GM12878 (cell line): ENCODE measurements at regions not wholly inside any gene's neighbourhood (a gene's known extent, or its start where the extent isn't known, plus 50 kb on each side); places are given as distances from the start of the nearest gene placed in this dataset.

Experiments
- ATAC-seq: fragments of 200-7000 bp; cut with Tn5 transposase; 3 replicates; pipeline ENCODE4 v1.9.1; 2020; ENCODE audit warnings: mild to moderate bottlenecking, moderate library complexity
- BruUV-seq: library from RNA; stranded (reverse); fragments of 400-500 nt; replicated peaks from 2 replicates; lab custom pipeline; 2021; lab: Mats Ljungman, UMichigan
- CTCF ChIA-PET: fragments of 300-600 bp; sonication (Branson Sonifier 250); formaldehyde crosslinking; extraction: SDS; loops from one replicate; lab custom pipeline; 2021; ENCODE audit warnings: inconsistent platforms; lab: Yijun Ruan, JAX
- POLR2A ChIA-PET: fragments of 350-600 bp; formaldehyde crosslinking; extraction: SDS; loops from one replicate; lab custom pipeline; 2021; ENCODE audit warnings: inconsistent platforms; lab: Charles Lee
- RAD21 ChIA-PET: fragments of 300-600 bp; sonication (Branson Sonifier 250); formaldehyde crosslinking; loops from one replicate; lab custom pipeline; 2023; ENCODE audit warnings: antibody characterized with exemption; ENCODE audit not compliant: unreplicated experiment; lab: Charles Lee
- SMC1A ChIA-PET: fragments of 300-600 bp; sonication (Branson Sonifier 250); formaldehyde crosslinking; loops from one replicate; lab custom pipeline; 2023; ENCODE audit not compliant: unreplicated experiment, uncharacterized antibody; lab: Charles Lee
- DNase-seq: peaks from one replicate; pipeline ENCODE4 v3.0.0-alpha.2; 2011; ENCODE audit warnings: low read depth, low spot score
- FAIRE-seq: peaks from 3 replicates; lab custom pipeline; 2011; peaks lifted over from hg19 to GRCh38; lab: Jason Lieb, UNC
- H2AFZ ChIP-seq: 2 replicates; pipeline ENCODE4 v1.6.0; 2011; ENCODE audit warnings: low read depth, low read length, control low read depth; ENCODE audit not compliant: control insufficient read depth
- H3K27ac ChIP-seq: 2 replicates; pipeline ENCODE4 v1.5.1; 2011; ENCODE audit warnings: control low read depth; ENCODE audit not compliant: control insufficient read depth, insufficient read depth
- H3K27me3 ChIP-seq, 2 experiments: replicated peaks in 1 of 2; 2 replicates each; pipeline versions ENCODE4 v1.6.0 to v1.6.1; 2011; ENCODE audit warnings: low read length in 1 of 2; ENCODE audit not compliant: control insufficient read depth in 2 of 2, insufficient read depth in 2 of 2
- H3K36me3 ChIP-seq, 2 experiments: 2 replicates each; pipeline ENCODE4 v1.5.1; 2011; ENCODE audit warnings: low read length in 1 of 2; ENCODE audit not compliant: control insufficient read depth in 2 of 2, insufficient read depth in 2 of 2
- H3K4me1 ChIP-seq: 2 replicates; pipeline ENCODE4 v1.6.1; 2011; ENCODE audit warnings: mild to moderate bottlenecking, low read length, moderate library complexity, mixed read lengths; ENCODE audit not compliant: control insufficient read depth, insufficient read depth
- H3K4me2 ChIP-seq: 2 replicates; pipeline ENCODE4 v1.6.0; 2011; ENCODE audit warnings: control low read depth; ENCODE audit not compliant: control insufficient read depth, insufficient read depth
- H3K4me3 ChIP-seq: fragments of 200-600 bp; sonication (generic); 2 replicates; pipeline ENCODE4 v1.5.1; 2016
- H3K79me2 ChIP-seq: 2 replicates; pipeline ENCODE4 v1.6.0; 2011; ENCODE audit warnings: low read length; ENCODE audit not compliant: control insufficient read depth, insufficient read depth
- H3K9ac ChIP-seq: 2 replicates; pipeline ENCODE4 v1.8.0; 2011; ENCODE audit warnings: low read length, control low read depth, mixed read lengths; ENCODE audit not compliant: control insufficient read depth, insufficient read depth
- H3K9me3 ChIP-seq: replicated peaks from 3 replicates; pipeline ENCODE4 v1.5.1; 2011; ENCODE audit warnings: mild to moderate bottlenecking, low read length; ENCODE audit not compliant: control insufficient read depth, insufficient read depth
- H4K20me1 ChIP-seq: 2 replicates; pipeline ENCODE4 v1.6.0; 2011; ENCODE audit not compliant: control insufficient read depth, insufficient read depth
- CBX5 ChIP-seq: sonication (generic); IDR thresholded peaks from 2 replicates; pipeline ENCODE4 v1.6.1; 2016; ENCODE audit warnings: low read depth, moderate library complexity, mild to moderate bottlenecking, inconsistent platforms
- CHD1 ChIP-seq: IDR thresholded peaks from 2 replicates; pipeline ENCODE4 v1.6.1; 2012; ENCODE audit warnings: low read depth, low read length, improper control_type of control experiment
- ETV6 ChIP-seq, 2 experiments: fragments of 450-650 bp in 1 of 2; IDR thresholded peaks in 1 of 2; conservative IDR thresholded peaks in 1 of 2; 2 replicates each; pipeline ENCODE4 v1.6.1; 2014; ENCODE audit warnings: antibody characterized with exemption in 1 of 2, borderline replicate concordance in 1 of 2, low read depth in 1 of 2, mild to moderate bottlenecking in 1 of 2, moderate library complexity in 1 of 2
- HSF1 ChIP-seq: fragments of 150-350 bp; IDR thresholded peaks from 2 replicates; pipeline ENCODE4 v1.6.1; 2014; ENCODE audit warnings: mild to moderate bottlenecking, low read depth, low read length
- KLF5 ChIP-seq: fragments of 450-650 bp; IDR thresholded peaks from 2 replicates; pipeline ENCODE4 v1.6.1; 2014; ENCODE audit warnings: mild to moderate bottlenecking; ENCODE audit not compliant: partially characterized antibody
- NFIC ChIP-seq: IDR thresholded peaks from 2 replicates; pipeline ENCODE4 v1.6.1; 2012; ENCODE audit warnings: low read depth, mild to moderate bottlenecking, inconsistent platforms, low read length, moderate library complexity
- NRF1 ChIP-seq: conservative IDR thresholded peaks from 2 replicates; pipeline ENCODE4 v1.6.1; 2011; ENCODE audit warnings: mild to moderate bottlenecking, low read depth, low read length, improper control_type of control experiment
- POU2F2 ChIP-seq: IDR thresholded peaks from 3 replicates; pipeline ENCODE4 v1.6.1; 2011; ENCODE audit warnings: low read depth, mild to moderate bottlenecking, low read length, borderline replicate concordance
- RBBP5 ChIP-seq: fragments of 200-600 bp; sonication (generic); conservative IDR thresholded peaks from 2 replicates; pipeline ENCODE4 v1.6.1; 2016
- TCF12 ChIP-seq: IDR thresholded peaks from 2 replicates; pipeline ENCODE4 v1.6.1; 2011; ENCODE audit warnings: low read depth, mild to moderate bottlenecking, low read length
- YY1 ChIP-seq: IDR thresholded peaks from 2 replicates; pipeline ENCODE4 v1.6.1; 2011; ENCODE audit warnings: low read depth, mild to moderate bottlenecking, low read length
- WGBS: methylation state at CpG from one replicate; pipeline ENCODE4 v1.1.6; 2016; ENCODE audit warnings: low lambda C conversion rate; ENCODE audit not compliant: insufficient replicate concordance, insufficient coverage; ENCODE audit errors: missing lambda C conversion rate; 5-methylcytosine and 5-hydroxymethylcytosine counted together
- in situ Hi-C: fragments of 300-500 bp; cut with MboI; formaldehyde crosslinking; loops from 9 replicates; pipeline ENCODE4 v1.14.3; 2018; ENCODE audit warnings: mixed read lengths
- intact Hi-C: fragments of 100-400 bp; cut with micrococcal nuclease; formaldehyde crosslinking; loops from one replicate; pipeline ENCODE4 v1.14.2; 2022; ENCODE audit not compliant: unreplicated experiment
- TF ChIP-seq, protein P1 (sequence below): fragments of 450-650 bp; formaldehyde crosslinking; IDR thresholded peaks from 2 replicates; pipeline ENCODE4 v1.5.0; 2022; ENCODE audit warnings: mild to moderate bottlenecking, missing genetic modification characterization
- TF ChIP-seq, protein P2 (sequence below): fragments of 450-650 bp; formaldehyde crosslinking; IDR thresholded peaks from 2 replicates; pipeline ENCODE4 v1.4.0; 2022; ENCODE audit warnings: mild to moderate bottlenecking, moderate library complexity
- TF ChIP-seq, protein P3 (sequence below): fragments of 450-650 bp; IDR thresholded peaks from 2 replicates; pipeline ENCODE4 v1.6.1; 2018; ENCODE audit warnings: borderline replicate concordance, mild to moderate bottlenecking; ENCODE audit not compliant: partially characterized antibody

DNA sequence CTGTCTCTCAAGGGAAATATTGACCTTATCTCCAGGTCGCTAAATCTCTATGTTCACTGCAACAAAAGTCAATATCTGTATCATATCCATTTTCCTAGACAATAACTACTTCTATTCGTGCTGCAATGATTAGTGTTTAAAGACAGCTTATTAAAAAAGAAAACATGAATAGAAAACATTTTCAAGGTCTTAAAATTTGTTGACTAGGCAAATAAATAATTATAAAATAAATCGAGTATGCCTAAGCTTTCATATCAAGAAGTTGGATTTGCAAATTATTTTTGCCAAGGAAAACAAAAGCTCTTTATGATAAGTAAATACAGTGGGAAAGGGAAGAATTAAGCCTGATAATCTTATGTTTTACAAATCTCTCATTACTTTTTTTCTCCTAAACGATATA, 428.5 kb downstream of the NUP35 start:
- Histone ChIP-seq H3K36me3 (no peaks in the 10 kb centered on the region), H3K4me1 (no peaks in the 10 kb centered on the region), H2AFZ (no peak overlapping the region), H3K79me2 (no peaks in the 10 kb centered on the region), H3K9ac (no peak overlapping the region), H3K27ac (no peak overlapping the region), H3K4me3 (no peak overlapping the region), H3K4me2 (no peak overlapping the region), H3K9me3 (no peaks in the 10 kb centered on the region), H4K20me1 (no peaks in the 10 kb centered on the region), H3K27me3 (no peaks in the 10 kb centered on the region)
- POLR2A ChIA-PET, result no interaction called here
- CTCF ChIA-PET, result interaction anchor here (0.5 kb wide), 1 partner anchor 9 kb away, joined by 3 read pairs; no protein-coding TSS in a partner anchor
- in situ Hi-C loops, result no loop called here
- FAIRE-seq (no peak), DNase-seq (no peak), ATAC-seq (no peak)
- WGBS, result 13% methylated on average over 4 of the region's 4 CpGs
- RAD21 ChIA-PET, result no interaction called here
- no TSS peak for BruUV-seq
- SMC1A ChIA-PET, result interaction anchor here (0.7 kb wide), 1 partner anchor 37 kb away, joined by 3 read pairs; no protein-coding TSS in a partner anchor
- intact Hi-C loops, result no loop called here
- TF ChIP-seq CHD1 (no peak), POU2F2 (no peak), YY1 (no peak), NFIC (no peak), KLF5 (no peak), NRF1 (no peak), RBBP5 (no peak), HSF1 (no peak), ETV6 (conservative IDR thresholded peaks at IDR 0.05 in 1 of 2, IDR thresholded peaks at IDR 0.05 in 1 of 2; ENCODE audit: borderline replicate concordance in 1 of 2, low read depth in 1 of 2) (no peak), CBX5 (no peak), TCF12 (no peak)
- TF ChIP-seq, protein P1, sequence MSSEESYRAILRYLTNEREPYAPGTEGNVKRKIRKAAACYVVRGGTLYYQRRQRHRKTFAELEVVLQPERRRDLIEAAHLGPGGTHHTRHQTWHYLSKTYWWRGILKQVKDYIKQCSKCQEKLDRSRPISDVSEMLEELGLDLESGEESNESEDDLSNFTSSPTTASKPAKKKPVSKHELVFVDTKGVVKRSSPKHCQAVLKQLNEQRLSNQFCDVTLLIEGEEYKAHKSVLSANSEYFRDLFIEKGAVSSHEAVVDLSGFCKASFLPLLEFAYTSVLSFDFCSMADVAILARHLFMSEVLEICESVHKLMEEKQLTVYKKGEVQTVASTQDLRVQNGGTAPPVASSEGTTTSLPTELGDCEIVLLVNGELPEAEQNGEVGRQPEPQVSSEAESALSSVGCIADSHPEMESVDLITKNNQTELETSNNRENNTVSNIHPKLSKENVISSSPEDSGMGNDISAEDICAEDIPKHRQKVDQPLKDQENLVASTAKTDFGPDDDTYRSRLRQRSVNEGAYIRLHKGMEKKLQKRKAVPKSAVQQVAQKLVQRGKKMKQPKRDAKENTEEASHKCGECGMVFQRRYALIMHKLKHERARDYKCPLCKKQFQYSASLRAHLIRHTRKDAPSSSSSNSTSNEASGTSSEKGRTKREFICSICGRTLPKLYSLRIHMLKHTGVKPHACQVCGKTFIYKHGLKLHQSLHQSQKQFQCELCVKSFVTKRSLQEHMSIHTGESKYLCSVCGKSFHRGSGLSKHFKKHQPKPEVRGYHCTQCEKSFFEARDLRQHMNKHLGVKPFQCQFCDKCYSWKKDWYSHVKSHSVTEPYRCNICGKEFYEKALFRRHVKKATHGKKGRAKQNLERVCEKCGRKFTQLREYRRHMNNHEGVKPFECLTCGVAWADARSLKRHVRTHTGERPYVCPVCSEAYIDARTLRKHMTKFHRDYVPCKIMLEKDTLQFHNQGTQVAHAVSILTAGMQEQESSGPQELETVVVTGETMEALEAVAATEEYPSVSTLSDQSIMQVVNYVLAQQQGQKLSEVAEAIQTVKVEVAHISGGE (CRISPR knock-in tag), result no peak
- TF ChIP-seq, protein P2, sequence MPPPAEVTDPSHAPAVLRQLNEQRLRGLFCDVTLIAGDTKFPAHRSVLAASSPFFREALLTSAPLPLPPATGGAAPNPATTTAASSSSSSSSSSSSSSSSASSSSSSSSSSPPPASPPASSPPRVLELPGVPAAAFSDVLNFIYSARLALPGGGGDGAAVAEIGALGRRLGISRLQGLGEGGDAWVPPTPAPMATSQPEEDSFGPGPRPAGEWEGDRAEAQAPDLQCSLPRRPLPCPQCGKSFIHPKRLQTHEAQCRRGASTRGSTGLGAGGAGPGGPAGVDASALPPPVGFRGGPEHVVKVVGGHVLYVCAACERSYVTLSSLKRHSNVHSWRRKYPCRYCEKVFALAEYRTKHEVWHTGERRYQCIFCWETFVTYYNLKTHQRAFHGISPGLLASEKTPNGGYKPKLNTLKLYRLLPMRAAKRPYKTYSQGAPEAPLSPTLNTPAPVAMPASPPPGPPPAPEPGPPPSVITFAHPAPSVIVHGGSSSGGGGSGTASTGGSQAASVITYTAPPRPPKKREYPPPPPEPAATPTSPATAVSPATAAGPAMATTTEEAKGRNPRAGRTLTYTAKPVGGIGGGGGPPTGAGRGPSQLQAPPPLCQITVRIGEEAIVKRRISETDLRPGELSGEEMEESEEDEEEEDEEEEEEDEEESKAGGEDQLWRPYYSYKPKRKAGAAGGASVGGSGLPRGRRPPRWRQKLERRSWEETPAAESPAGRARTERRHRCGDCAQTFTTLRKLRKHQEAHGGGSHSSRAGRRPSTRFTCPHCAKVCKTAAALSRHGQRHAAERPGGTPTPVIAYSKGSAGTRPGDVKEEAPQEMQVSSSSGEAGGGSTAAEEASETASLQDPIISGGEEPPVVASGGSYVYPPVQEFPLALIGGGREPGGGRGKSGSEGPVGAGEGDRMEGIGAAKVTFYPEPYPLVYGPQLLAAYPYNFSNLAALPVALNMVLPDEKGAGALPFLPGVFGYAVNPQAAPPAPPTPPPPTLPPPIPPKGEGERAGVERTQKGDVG, result no peak
- TF ChIP-seq, protein P3, sequence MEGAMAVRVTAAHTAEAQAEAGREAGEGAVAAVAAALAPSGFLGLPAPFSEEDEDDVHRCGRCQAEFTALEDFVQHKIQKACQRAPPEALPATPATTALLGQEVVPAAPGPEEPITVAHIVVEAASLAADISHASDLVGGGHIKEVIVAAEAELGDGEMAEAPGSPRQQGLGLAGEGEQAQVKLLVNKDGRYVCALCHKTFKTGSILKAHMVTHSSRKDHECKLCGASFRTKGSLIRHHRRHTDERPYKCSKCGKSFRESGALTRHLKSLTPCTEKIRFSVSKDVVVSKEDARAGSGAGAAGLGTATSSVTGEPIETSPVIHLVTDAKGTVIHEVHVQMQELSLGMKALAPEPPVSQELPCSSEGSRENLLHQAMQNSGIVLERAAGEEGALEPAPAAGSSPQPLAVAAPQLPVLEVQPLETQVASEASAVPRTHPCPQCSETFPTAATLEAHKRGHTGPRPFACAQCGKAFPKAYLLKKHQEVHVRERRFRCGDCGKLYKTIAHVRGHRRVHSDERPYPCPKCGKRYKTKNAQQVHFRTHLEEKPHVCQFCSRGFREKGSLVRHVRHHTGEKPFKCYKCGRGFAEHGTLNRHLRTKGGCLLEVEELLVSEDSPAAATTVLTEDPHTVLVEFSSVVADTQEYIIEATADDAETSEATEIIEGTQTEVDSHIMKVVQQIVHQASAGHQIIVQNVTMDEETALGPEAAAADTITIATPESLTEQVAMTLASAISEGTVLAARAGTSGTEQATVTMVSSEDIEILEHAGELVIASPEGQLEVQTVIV, result no peak
